Karpas-422 (cell line): ENCODE measurements at regions not wholly inside any gene's neighbourhood (a gene's known extent, or its start where the extent isn't known, plus 50 kb on each side); places are given as distances from the start of the nearest gene placed in this dataset.
"Not testable (repeated sequence)": the region's sequence is repeated elsewhere in the genome, so short reads cannot be mapped to it uniquely, and the experiment has no call there.

Experiments
- DNase-seq: peaks from one replicate; pipeline ENCODE4 v3.0.0-alpha.2; 2015
- H2AFZ ChIP-seq: fragments of 200-600 bp; sonication (generic); 2 replicates; pipeline ENCODE4 v1.6.1; 2014; ENCODE audit warnings: antibody characterized with exemption, low read length, mixed read lengths
- H3K27ac ChIP-seq: fragments of 200-600 bp; sonication (generic); 2 replicates; pipeline ENCODE4 v1.5.1; 2014; ENCODE audit warnings: mild to moderate bottlenecking, low read length, moderate library complexity
- H3K27me3 ChIP-seq: fragments of 200-600 bp; sonication (generic); 2 replicates; pipeline ENCODE4 v1.6.1; 2014; ENCODE audit warnings: low read length, mixed read lengths
- H3K36me3 ChIP-seq: fragments of 200-600 bp; sonication (generic); 2 replicates; pipeline ENCODE4 v1.6.1; 2014; ENCODE audit warnings: low read length, mixed read lengths; ENCODE audit not compliant: insufficient read depth
- H3K4me1 ChIP-seq: fragments of 200-600 bp; sonication (generic); 2 replicates; pipeline ENCODE4 v1.6.1; 2014; ENCODE audit warnings: mild to moderate bottlenecking, low read length, mixed read lengths
- H3K4me2 ChIP-seq: fragments of 200-600 bp; sonication (generic); 2 replicates; pipeline ENCODE4 v1.6.1; 2014; ENCODE audit warnings: low read length, low read depth, mild to moderate bottlenecking; ENCODE audit not compliant: poor library complexity, severe bottlenecking
- H3K4me3 ChIP-seq: fragments of 200-600 bp; sonication (generic); 2 replicates; pipeline ENCODE4 v1.5.1; 2014; ENCODE audit warnings: mild to moderate bottlenecking, antibody characterized with exemption, low read length, mixed read lengths
- H3K79me2 ChIP-seq: fragments of 200-600 bp; sonication (generic); 2 replicates; pipeline ENCODE4 v1.6.1; 2014; ENCODE audit warnings: mild to moderate bottlenecking, low read length, mixed read lengths
- H3K9ac ChIP-seq: fragments of 200-600 bp; sonication (generic); 2 replicates; pipeline ENCODE4 v1.6.0; 2014; ENCODE audit warnings: low read length
- H3K9me2 ChIP-seq: fragments of 200-600 bp; sonication (generic), shearing (Covaris generic); replicated peaks from 2 replicates; pipeline ENCODE4 v1.6.0; 2014; ENCODE audit warnings: mild to moderate bottlenecking, low read length, moderate library complexity; ENCODE audit not compliant: insufficient read depth
- H3K9me3 ChIP-seq: fragments of 300-700, 200-600 bp; sonication (generic); 2 replicates; pipeline ENCODE4 v1.6.1; 2014; ENCODE audit warnings: low read length, mixed read lengths
- H4K20me1 ChIP-seq: fragments of 200-600 bp; sonication (generic); 2 replicates; pipeline ENCODE4 v1.6.1; 2014; ENCODE audit warnings: mild to moderate bottlenecking, antibody characterized with exemption, low read length, low read depth; ENCODE audit not compliant: insufficient read depth

DNA sequence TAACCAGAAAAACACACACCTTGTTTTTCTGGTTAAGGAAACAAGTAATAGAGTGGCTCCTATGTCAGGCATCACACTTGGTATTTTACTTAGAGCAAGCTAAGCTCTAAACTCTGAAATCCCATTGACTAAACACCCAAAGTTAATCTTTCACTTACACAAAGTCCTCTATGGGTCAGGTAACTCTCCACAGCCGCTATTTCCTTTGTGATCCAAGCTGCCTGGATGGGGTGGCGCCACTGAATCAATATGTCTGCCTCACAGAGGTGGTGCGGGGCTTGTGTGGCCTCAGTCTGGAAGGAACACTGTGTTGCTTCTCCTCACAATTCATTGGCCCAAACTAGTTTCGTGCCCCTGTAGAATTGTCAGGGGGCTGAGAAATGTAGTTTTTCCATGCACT is 160.0 kb upstream of the E2F7 start:
- Histone ChIP-seq H4K20me1 (no peaks in the 10 kb centered on the region), H3K4me3 (no peak overlapping the region), H3K9me2 (no peaks in the 10 kb centered on the region), H3K27me3 (no peaks in the 10 kb centered on the region), H3K9me3 (no peaks in the 10 kb centered on the region), H3K4me2 (no peak overlapping the region), H3K27ac (no peak overlapping the region), H3K4me1 (no peaks in the 10 kb centered on the region), H2AFZ (no peak overlapping the region), H3K36me3 (no peaks in the 10 kb centered on the region), H3K79me2 (no peaks in the 10 kb centered on the region), H3K9ac (no peak overlapping the region)
- DNase-seq: no peak

DNA sequence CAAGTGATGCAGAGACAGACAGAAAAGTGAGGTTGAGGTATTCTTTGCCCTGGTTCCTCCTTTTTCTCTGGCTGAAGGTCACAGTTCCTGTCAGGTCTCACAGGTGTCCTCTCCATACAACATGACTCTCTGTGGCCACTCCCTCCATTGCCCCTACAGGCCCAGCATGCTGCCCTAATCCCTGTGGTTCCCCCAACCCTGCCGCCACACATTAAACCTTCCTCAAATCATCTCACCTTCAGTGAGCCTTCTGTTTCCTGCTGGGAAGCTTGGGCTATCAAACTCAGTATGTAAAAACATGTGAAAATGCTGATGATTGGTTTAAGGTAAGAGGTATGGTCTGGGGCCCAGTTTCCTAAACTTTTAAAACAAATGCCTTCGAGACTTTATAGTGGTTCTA is 159.0 kb upstream of the E2F7 start:
- no peak for DNase-seq
- no peak overlapping the region for H3K4me3 ChIP-seq
- no peaks in the 10 kb centered on the region for H3K36me3 ChIP-seq
- no peaks in the 10 kb centered on the region for H3K27me3 ChIP-seq
- H2AFZ ChIP-seq: no peak overlapping the region
- H3K9me3 ChIP-seq: no peaks in the 10 kb centered on the region
- H3K4me1 ChIP-seq: no peaks in the 10 kb centered on the region
- H3K4me2 ChIP-seq: no peak overlapping the region
- no peaks in the 10 kb centered on the region for H3K79me2 ChIP-seq
- no peaks in the 10 kb centered on the region for H4K20me1 ChIP-seq
- no peak overlapping the region for H3K27ac ChIP-seq
- H3K9ac ChIP-seq: no peak overlapping the region
- no peaks in the 10 kb centered on the region for H3K9me2 ChIP-seq

DNA sequence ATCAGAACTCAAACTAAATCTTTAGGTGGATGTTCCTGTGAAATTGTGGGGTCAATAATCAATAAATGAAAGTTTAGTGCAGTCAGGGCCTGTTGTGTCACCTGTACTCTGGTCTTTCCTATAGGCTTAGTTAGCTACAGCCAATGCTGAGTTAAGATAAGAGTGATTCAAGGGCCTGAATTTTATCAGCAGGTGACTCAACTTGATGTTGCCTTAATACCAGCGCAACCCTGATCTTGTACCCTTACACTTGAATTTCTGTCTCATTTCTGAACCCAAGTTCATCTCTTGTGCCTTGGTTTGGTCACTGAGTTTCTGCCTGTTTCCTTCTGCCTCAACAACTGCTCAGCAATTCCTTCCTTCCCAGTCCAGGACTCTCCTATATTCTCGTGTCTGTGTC is 157.0 kb upstream of the E2F7 start:
- no peaks in the 10 kb centered on the region for H3K9me3 ChIP-seq
- H3K4me3 ChIP-seq: no peak overlapping the region
- no peak overlapping the region for H3K4me2 ChIP-seq
- no peak for DNase-seq
- H4K20me1 ChIP-seq: no peaks in the 10 kb centered on the region
- no peak overlapping the region for H3K27ac ChIP-seq
- no peak overlapping the region for H2AFZ ChIP-seq
- H3K4me1 ChIP-seq: no peaks in the 10 kb centered on the region
- no peaks in the 10 kb centered on the region for H3K36me3 ChIP-seq
- no peaks in the 10 kb centered on the region for H3K27me3 ChIP-seq
- H3K79me2 ChIP-seq: no peaks in the 10 kb centered on the region
- no peaks in the 10 kb centered on the region for H3K9me2 ChIP-seq
- no peak overlapping the region for H3K9ac ChIP-seq

DNA sequence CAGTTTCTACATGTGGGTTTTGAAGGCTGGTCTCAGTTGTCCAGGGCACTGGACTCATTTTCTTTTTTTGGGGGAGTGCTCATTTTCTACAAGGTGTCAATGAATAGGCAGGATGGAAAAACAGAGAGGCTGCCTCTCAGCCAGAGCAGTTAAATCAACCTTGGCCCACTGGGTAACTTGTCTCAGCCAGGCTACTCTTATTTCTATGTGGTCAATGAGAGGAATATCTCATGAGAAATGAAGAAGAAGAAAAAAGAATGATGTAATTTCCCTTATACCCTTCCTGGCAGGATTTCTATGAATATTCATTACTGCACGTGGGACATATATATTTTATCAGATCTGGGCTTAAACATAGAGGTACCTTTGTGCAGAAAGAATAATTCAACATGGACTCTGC is 155.2 kb upstream of the E2F7 start:
- no peaks in the 10 kb centered on the region for H3K36me3 ChIP-seq
- H3K27me3 ChIP-seq: no peaks in the 10 kb centered on the region
- H3K9me2 ChIP-seq: no peaks in the 10 kb centered on the region
- H3K4me3 ChIP-seq: no peak overlapping the region
- H3K9me3 ChIP-seq: no peaks in the 10 kb centered on the region
- no peak overlapping the region for H3K4me2 ChIP-seq
- H3K9ac ChIP-seq: no peak overlapping the region
- H3K27ac ChIP-seq: no peak overlapping the region
- H3K4me1 ChIP-seq: no peaks in the 10 kb centered on the region
- no peak overlapping the region for H2AFZ ChIP-seq
- no peaks in the 10 kb centered on the region for H4K20me1 ChIP-seq
- H3K79me2 ChIP-seq: no peaks in the 10 kb centered on the region
- no peak for DNase-seq

DNA sequence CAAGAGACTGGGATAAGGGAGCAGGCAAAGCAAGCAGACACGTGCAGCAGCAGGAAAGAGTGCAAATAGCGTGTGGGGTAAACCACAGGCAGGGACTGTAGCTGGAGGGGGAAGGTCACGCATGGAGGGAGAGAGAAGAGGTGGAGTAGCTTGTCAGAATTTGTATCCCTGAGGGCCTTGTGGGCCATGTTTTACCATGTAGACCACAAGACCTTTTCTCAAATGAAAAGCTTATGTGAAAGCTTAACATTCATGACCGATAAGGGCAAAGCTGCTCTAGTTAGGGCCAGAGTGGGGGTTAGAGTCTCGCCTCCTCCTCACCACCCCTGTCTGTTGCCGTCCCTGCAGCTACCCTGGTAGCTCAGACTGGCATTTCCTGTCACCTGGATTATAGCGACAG is 152.9 kb upstream of the E2F7 start:
- Histone ChIP-seq H3K4me3 (no peak overlapping the region), H3K4me2 (no peak overlapping the region), H3K27me3 (no peaks in the 10 kb centered on the region), H3K4me1 (no peaks in the 10 kb centered on the region), H3K9me3 (no peaks in the 10 kb centered on the region), H4K20me1 (no peaks in the 10 kb centered on the region), H3K9me2 (no peaks in the 10 kb centered on the region), H3K79me2 (no peaks in the 10 kb centered on the region), H2AFZ (no peak overlapping the region), H3K27ac (no peak overlapping the region), H3K36me3 (no peaks in the 10 kb centered on the region), H3K9ac (no peak overlapping the region)
- no peak for DNase-seq

DNA sequence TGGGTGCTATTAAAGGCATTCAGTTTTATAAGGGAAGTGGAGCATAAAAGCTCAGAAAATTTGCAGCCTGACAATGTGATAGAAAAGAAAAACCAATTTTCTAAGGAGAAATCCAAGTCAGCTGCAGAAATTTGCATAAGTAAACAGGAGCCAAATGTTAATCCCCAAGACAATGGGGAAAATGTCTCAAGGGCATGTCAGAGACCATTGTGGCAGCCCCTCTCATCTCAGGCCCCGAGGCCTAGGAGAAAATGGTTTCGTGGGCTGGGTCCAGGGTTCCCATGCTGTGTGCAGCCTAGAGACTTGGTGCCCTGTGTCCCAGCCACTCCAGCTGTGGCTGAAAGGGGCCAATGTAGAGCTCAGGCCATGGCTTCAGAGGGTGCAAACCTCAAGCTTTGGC is 150.8 kb upstream of the E2F7 start:
- not testable (repeated sequence) for H3K79me2 ChIP-seq, H3K27me3 ChIP-seq, H3K9ac ChIP-seq, H3K27ac ChIP-seq, H3K9me2 ChIP-seq, H3K4me3 ChIP-seq, H2AFZ ChIP-seq, H3K4me2 ChIP-seq, H3K9me3 ChIP-seq, H3K36me3 ChIP-seq, H4K20me1 ChIP-seq, H3K4me1 ChIP-seq, DNase-seq

DNA sequence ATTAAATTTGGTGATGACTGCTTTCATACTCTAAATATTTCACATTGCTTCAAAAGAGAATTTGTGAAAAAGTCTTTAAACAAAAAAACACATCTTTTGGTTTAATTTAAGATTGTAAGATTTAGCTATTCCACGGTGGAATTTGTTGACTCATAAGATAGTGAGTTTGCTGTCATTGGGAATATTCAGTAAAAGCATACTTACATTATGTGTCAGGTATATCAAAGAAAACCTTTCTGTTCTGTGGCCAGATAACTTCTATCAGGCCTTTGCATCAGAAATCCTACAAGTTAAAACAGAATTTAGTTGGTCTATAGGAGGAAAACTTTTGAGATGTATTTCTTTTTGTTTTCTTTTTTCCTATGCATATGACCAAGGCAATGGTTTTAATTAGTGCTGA is 148.8 kb upstream of the E2F7 start:
- H3K79me2 ChIP-seq: no peaks in the 10 kb centered on the region
- H3K4me3 ChIP-seq: no peak overlapping the region
- H3K9me2 ChIP-seq: no peaks in the 10 kb centered on the region
- no peaks in the 10 kb centered on the region for H4K20me1 ChIP-seq
- H2AFZ ChIP-seq: no peak overlapping the region
- no peaks in the 10 kb centered on the region for H3K36me3 ChIP-seq
- H3K4me1 ChIP-seq: no peaks in the 10 kb centered on the region
- DNase-seq: no peak
- no peak overlapping the region for H3K9ac ChIP-seq
- H3K4me2 ChIP-seq: no peak overlapping the region
- H3K27me3 ChIP-seq: no peaks in the 10 kb centered on the region
- H3K9me3 ChIP-seq: no peaks in the 10 kb centered on the region; the same call in 1 of the 2 replicates
- H3K27ac ChIP-seq: no peak overlapping the region

DNA sequence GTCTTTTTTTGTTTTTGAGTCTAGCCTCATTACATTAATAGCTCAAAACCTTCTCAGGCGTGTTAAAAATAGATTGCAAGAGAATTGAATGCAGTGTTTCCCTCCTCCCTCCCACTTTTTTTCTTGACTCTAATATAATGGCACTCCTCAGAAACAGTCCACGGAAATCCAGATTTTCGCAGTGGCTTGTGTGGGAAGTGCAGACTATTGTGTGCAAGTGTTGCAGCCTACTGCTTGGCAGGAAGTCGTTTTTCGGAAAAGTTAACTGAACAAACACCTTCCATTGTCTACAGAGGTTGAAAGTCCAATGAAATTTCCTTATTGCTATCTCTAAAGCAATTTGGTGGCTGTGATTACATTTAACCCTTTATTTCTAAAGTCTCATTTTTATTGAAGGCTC is 147.9 kb upstream of the E2F7 start:
- Histone ChIP-seq H3K9ac (no peak overlapping the region), H4K20me1 (no peaks in the 10 kb centered on the region), H3K4me2 (no peak overlapping the region), H3K27me3 (no peaks in the 10 kb centered on the region), H3K27ac (no peak overlapping the region), H3K36me3 (no peaks in the 10 kb centered on the region), H3K4me1 (no peaks in the 10 kb centered on the region), H3K9me3 (no peaks in the 10 kb centered on the region; the same call in 1 of the 2 replicates), H2AFZ (no peak overlapping the region), H3K79me2 (no peaks in the 10 kb centered on the region), H3K9me2 (no peaks in the 10 kb centered on the region), H3K4me3 (no peak overlapping the region)
- no peak for DNase-seq

DNA sequence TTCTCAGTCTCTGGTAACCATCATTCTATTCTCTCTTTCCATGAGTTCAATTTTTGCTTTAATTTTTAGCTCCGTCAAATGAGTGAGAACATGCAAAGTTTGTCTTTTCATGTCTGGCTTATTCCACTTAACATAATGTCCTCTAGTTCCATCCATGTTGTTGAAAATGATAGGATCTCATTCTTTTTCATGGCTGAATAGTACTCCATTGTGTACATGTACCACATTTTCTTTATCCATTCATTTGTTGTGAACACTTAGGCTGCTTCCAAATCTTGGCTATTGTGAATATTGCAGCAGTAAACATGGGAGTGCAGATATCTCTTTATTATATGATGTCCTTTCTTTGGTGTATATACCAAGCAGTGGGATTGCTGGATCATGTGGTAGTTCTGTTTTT is 145.4 kb upstream of the E2F7 start:
- Histone ChIP-seq H3K4me3 (no peak overlapping the region), H3K4me2 (no peak overlapping the region), H3K9ac (no peak overlapping the region), H3K79me2 (no peaks in the 10 kb centered on the region), H3K4me1 (no peaks in the 10 kb centered on the region), H3K36me3 (no peaks in the 10 kb centered on the region), H4K20me1 (no peaks in the 10 kb centered on the region), H3K9me3 (no peaks in the 10 kb centered on the region; the same call in 1 of the 2 replicates), H3K27me3 (no peaks in the 10 kb centered on the region), H3K9me2 (no peaks in the 10 kb centered on the region), H3K27ac (no peak overlapping the region), H2AFZ (no peak overlapping the region)
- DNase-seq: no peak
